GM12875 (cell line): ENCODE measurements at regions not wholly inside any gene's neighbourhood (a gene's known extent, or its start where the extent isn't known, plus 50 kb on each side); places are given as distances from the start of the nearest gene placed in this dataset.

Experiments used
- H3K4me3 ChIP-seq: one replicate; pipeline ENCODE4 v1.5.1; 2011; ENCODE audit warnings: low read depth, low read length, control low read depth
- TF ChIP-seq, protein P1 (sequence below): IDR thresholded peaks from 2 replicates; pipeline ENCODE4 v1.5.1; 2011; ENCODE audit warnings: low read depth, mild to moderate bottlenecking, control low read depth, inconsistent platforms, low read length, moderate library complexity, borderline replicate concordance; ENCODE audit not compliant: insufficient read depth

GRCh38 chr9:38276771-38277439, 115.6 kb upstream of the ALDH1B1 start:
- H3K4me3 ChIP-seq = no peak overlapping the region
- TF ChIP-seq, protein P1, sequence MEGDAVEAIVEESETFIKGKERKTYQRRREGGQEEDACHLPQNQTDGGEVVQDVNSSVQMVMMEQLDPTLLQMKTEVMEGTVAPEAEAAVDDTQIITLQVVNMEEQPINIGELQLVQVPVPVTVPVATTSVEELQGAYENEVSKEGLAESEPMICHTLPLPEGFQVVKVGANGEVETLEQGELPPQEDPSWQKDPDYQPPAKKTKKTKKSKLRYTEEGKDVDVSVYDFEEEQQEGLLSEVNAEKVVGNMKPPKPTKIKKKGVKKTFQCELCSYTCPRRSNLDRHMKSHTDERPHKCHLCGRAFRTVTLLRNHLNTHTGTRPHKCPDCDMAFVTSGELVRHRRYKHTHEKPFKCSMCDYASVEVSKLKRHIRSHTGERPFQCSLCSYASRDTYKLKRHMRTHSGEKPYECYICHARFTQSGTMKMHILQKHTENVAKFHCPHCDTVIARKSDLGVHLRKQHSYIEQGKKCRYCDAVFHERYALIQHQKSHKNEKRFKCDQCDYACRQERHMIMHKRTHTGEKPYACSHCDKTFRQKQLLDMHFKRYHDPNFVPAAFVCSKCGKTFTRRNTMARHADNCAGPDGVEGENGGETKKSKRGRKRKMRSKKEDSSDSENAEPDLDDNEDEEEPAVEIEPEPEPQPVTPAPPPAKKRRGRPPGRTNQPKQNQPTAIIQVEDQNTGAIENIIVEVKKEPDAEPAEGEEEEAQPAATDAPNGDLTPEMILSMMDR = no peak

DNA sequence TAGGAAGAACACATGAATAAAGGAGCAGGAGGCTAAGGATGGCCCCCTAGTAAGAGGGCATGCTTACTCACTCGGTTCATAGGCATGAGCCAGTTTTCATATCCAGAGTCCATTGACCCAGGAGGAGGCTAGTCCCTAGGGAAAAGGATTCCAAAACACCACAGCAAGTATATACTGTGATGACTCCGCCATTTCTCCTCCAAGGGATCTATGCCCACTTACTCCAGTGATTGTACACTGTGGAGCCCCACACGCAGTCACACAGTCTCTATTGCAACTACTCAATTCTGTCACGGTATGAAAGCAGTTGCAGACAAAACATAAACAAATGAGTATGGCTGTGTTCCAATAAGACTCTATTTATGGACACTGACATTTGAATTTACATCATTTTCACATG, 117.7 kb upstream of the ALDH1B1 start:
- TF ChIP-seq, protein P1 = no peak
- H3K4me3 ChIP-seq = no peak overlapping the region

- no peak overlapping the region for H3K4me3 ChIP-seq
- TF ChIP-seq, protein P1 = no peak
These were observed 119.8 kb upstream of the ALDH1B1 start for GRCh38 chr9:38272710-38273109.

GRCh38 chr9:38271666-38272241, 120.7 kb upstream of the ALDH1B1 start:
- H3K4me3 ChIP-seq = no peak overlapping the region
- TF ChIP-seq, protein P1 = no peak

- TF ChIP-seq, protein P1 = no peak
These were observed 122.7 kb upstream of the ALDH1B1 start for GRCh38 chr9:38269775-38270174.

DNA sequence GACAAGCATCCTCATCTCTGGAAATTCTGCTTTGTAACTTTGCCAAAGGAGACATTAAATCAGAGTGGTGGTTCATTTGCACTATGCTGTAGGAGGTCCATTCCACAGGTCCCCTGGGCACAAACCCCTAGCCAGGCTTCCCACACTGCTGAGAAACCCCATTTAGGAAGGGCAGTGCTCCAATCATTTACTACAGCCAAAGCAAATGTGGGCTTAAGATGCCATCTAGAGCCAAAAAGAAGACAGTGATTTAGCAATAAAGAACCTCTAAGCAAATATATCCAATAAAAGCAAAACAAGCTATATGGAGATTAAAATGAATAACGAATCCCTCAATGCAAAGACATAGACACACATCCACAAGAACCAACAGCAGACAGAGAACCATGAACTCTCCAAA, 129.0 kb upstream of the ALDH1B1 start:
- TF ChIP-seq, protein P1 = no peak
- H3K4me3 ChIP-seq = no peak overlapping the region

More at GRCh38 chr9:38269775-38270174, 122.7 kb upstream of the ALDH1B1 start:
- H3K4me3 ChIP-seq = no peak overlapping the region
